GM18868 (cell line): ENCODE measurements at regions not wholly inside any gene's neighbourhood (a gene's known extent, or its start where the extent isn't known, plus 50 kb on each side); places are given as distances from the start of the nearest gene placed in this dataset.
"Not testable (repeated sequence)": the region's sequence is repeated elsewhere in the genome, so short reads cannot be mapped to it uniquely, and the experiment has no call there.

ENCODE experiments used
- ATAC-seq: cut with Tn5 transposase; IDR thresholded peaks from one replicate; pipeline ENCODE4 v1.9.1; 2021; ENCODE audit warnings: mild to moderate bottlenecking, moderate library complexity; ENCODE audit not compliant: unreplicated experiment

GRCh38 chr1:113292603-113293255, 97.6 kb upstream of the MAGI3 start:
- no peak for ATAC-seq

GRCh38 chr1:113293256-113293626, 97.1 kb upstream of the MAGI3 start:
- ATAC-seq, result no peak

- no peak for ATAC-seq
Observed at GRCh38 chr1:113297749-113298148, 92.6 kb upstream of the MAGI3 start.

- no peak for ATAC-seq
Observed at GRCh38 chr1:113298941-113299340, 91.4 kb upstream of the MAGI3 start.

- ATAC-seq, result no peak
Observed at GRCh38 chr1:113302636-113303035, 87.7 kb upstream of the MAGI3 start.

GRCh38 chr1:113303267-113303666, 87.0 kb upstream of the MAGI3 start:
- ATAC-seq, result no peak

- ATAC-seq, result not testable (repeated sequence)
Observed at GRCh38 chr1:113305029-113305428, 85.3 kb upstream of the MAGI3 start.

GRCh38 chr1:113307771-113308445, 82.4 kb upstream of the MAGI3 start:
- ATAC-seq, result no peak

GRCh38 chr1:113312651-113313050, 77.7 kb upstream of the MAGI3 start:
- ATAC-seq, result not testable (repeated sequence)

- ATAC-seq, result no peak
Observed at GRCh38 chr1:113314600-113314999, 75.7 kb upstream of the MAGI3 start.

GRCh38 chr1:113320272-113320671, 70.0 kb upstream of the MAGI3 start:
- no peak for ATAC-seq

- no peak for ATAC-seq
Observed at GRCh38 chr1:113320972-113321680, 69.2 kb upstream of the MAGI3 start.

- ATAC-seq, result no peak
Observed at GRCh38 chr1:113321771-113322387, 68.4 kb upstream of the MAGI3 start.

GRCh38 chr1:113322439-113322838, 67.9 kb upstream of the MAGI3 start:
- ATAC-seq, result no peak

GRCh38 chr1:113325022-113325421, 65.3 kb upstream of the MAGI3 start:
- ATAC-seq, result no peak

GRCh38 chr1:113326976-113327375, 63.3 kb upstream of the MAGI3 start:
- ATAC-seq, result no peak

GRCh38 chr1:113333056-113333455, 57.3 kb upstream of the MAGI3 start:
- ATAC-seq, result no peak

GRCh38 chr1:113340038-113340437, 50.3 kb upstream of the MAGI3 start:
- ATAC-seq, result no peak
